ENCODE measurements at regions not wholly inside any gene's neighbourhood (a gene's known extent, or its start where the extent isn't known, plus 50 kb on each side); places are given as distances from the start of the nearest gene placed in this dataset.

- no peak overlapping the region for H3K4me3 Mint-ChIP-seq
- ATAC-seq (no peak), DNase-seq (ENCODE audit: low spot score in 2 of 2) (no peak)
- no peaks in the 10 kb centered on the region for H3K9me3 Mint-ChIP-seq
- no peak overlapping the region for H3K27ac Mint-ChIP-seq
- H3K36me3 Mint-ChIP-seq = no peaks in the 10 kb centered on the region
- no peaks in the 10 kb centered on the region for H3K4me1 Mint-ChIP-seq
Measured at GRCh38 chr21:35637431-35637830, 422.9 kb downstream of the SETD4 start.

- no peaks in the 10 kb centered on the region for H3K4me1 Mint-ChIP-seq
- H3K27ac Mint-ChIP-seq = no peak overlapping the region
- no peaks in the 10 kb centered on the region for H3K36me3 Mint-ChIP-seq
- no peak for DNase-seq (ENCODE audit: low spot score in 2 of 2)
- no peak for ATAC-seq
- H3K4me3 Mint-ChIP-seq = no peak overlapping the region
- no peaks in the 10 kb centered on the region for H3K9me3 Mint-ChIP-seq
Measured at GRCh38 chr21:35635994-35636393, 424.3 kb downstream of the SETD4 start.

- H3K27ac Mint-ChIP-seq = no peak overlapping the region
- H3K36me3 Mint-ChIP-seq = no peaks in the 10 kb centered on the region
- no peaks in the 10 kb centered on the region for H3K4me1 Mint-ChIP-seq
- ATAC-seq (no peak), DNase-seq (ENCODE audit: low spot score in 2 of 2) (no peak)
- no peaks in the 10 kb centered on the region for H3K9me3 Mint-ChIP-seq
- no peak overlapping the region for H3K4me3 Mint-ChIP-seq
Measured at GRCh38 chr21:35635261-35635660, 425.1 kb downstream of the SETD4 start.

GRCh38 chr21:35633501-35633900 is 426.8 kb downstream of the SETD4 start:
- H3K27ac Mint-ChIP-seq = no peak overlapping the region
- no peaks in the 10 kb centered on the region for H3K36me3 Mint-ChIP-seq
- H3K4me1 Mint-ChIP-seq = no peaks in the 10 kb centered on the region
- DNase-seq (ENCODE audit: low spot score in 2 of 2) (no peak), ATAC-seq (no peak)
- H3K4me3 Mint-ChIP-seq = no peak overlapping the region
- no peaks in the 10 kb centered on the region for H3K9me3 Mint-ChIP-seq

- DNase-seq (ENCODE audit: low spot score in 2 of 2) (no peak), ATAC-seq (no peak)
- no peaks in the 10 kb centered on the region for H3K4me1 Mint-ChIP-seq
- H3K27ac Mint-ChIP-seq = no peak overlapping the region
- no peak overlapping the region for H3K4me3 Mint-ChIP-seq
- no peaks in the 10 kb centered on the region for H3K9me3 Mint-ChIP-seq
- no peaks in the 10 kb centered on the region for H3K36me3 Mint-ChIP-seq
Measured at GRCh38 chr21:35632711-35633110, 427.6 kb downstream of the SETD4 start.

- no peak for DNase-seq (ENCODE audit: low spot score in 2 of 2)
- Mint-ChIP-seq H3K4me1 (no peaks in the 10 kb centered on the region), H3K4me3 (no peak overlapping the region), H3K9me3 (no peaks in the 10 kb centered on the region), H3K36me3 (no peaks in the 10 kb centered on the region), H3K27ac (no peak overlapping the region)
- no peak for ATAC-seq
Measured at GRCh38 chr21:35628316-35628715, 432.0 kb downstream of the SETD4 start.

- Mint-ChIP-seq H3K4me3 (no peak overlapping the region), H3K9me3 (no peaks in the 10 kb centered on the region), H3K36me3 (no peaks in the 10 kb centered on the region), H3K4me1 (no peaks in the 10 kb centered on the region), H3K27ac (no peak overlapping the region)
- ATAC-seq (no peak), DNase-seq (ENCODE audit: low spot score in 2 of 2) (no peak)
Measured at GRCh38 chr21:35627462-35627861, 432.9 kb downstream of the SETD4 start.

GRCh38 chr21:35625576-35625975 is 434.8 kb downstream of the SETD4 start:
- Mint-ChIP-seq H3K36me3 (no peaks in the 10 kb centered on the region), H3K4me1 (no peaks in the 10 kb centered on the region), H3K9me3 (no peaks in the 10 kb centered on the region), H3K4me3 (no peak overlapping the region), H3K27ac (no peak overlapping the region)
- ATAC-seq (no peak), DNase-seq (ENCODE audit: low spot score in 2 of 2) (no peak)

- DNase-seq (ENCODE audit: low spot score in 2 of 2) (no peak), ATAC-seq (no peak)
- H3K9me3 Mint-ChIP-seq = no peaks in the 10 kb centered on the region
- H3K27ac Mint-ChIP-seq = no peak overlapping the region
- H3K4me1 Mint-ChIP-seq = no peaks in the 10 kb centered on the region
- H3K36me3 Mint-ChIP-seq = no peaks in the 10 kb centered on the region
- H3K4me3 Mint-ChIP-seq = no peak overlapping the region
Measured at GRCh38 chr21:35624901-35625300, 435.4 kb downstream of the SETD4 start.

- Mint-ChIP-seq H3K4me3 (no peak overlapping the region), H3K27ac (no peak overlapping the region), H3K4me1 (no peaks in the 10 kb centered on the region), H3K9me3 (no peaks in the 10 kb centered on the region), H3K36me3 (no peaks in the 10 kb centered on the region)
- DNase-seq (ENCODE audit: low spot score in 2 of 2) = no peak
- ATAC-seq = no peak
Measured at GRCh38 chr21:35622612-35623011, 437.7 kb downstream of the SETD4 start.

GRCh38 chr21:35619184-35619583 is 441.1 kb downstream of the SETD4 start:
- Mint-ChIP-seq H3K27ac (no peak overlapping the region), H3K9me3 (no peaks in the 10 kb centered on the region), H3K36me3 (no peaks in the 10 kb centered on the region), H3K4me1 (no peaks in the 10 kb centered on the region), H3K4me3 (no peak overlapping the region)
- no peak for DNase-seq (ENCODE audit: low spot score in 2 of 2)
- ATAC-seq = peak; percentile 36

GRCh38 chr21:35617491-35617890 is 442.8 kb downstream of the SETD4 start:
- Mint-ChIP-seq H3K4me1 (no peaks in the 10 kb centered on the region), H3K9me3 (no peaks in the 10 kb centered on the region), H3K36me3 (no peaks in the 10 kb centered on the region), H3K27ac (no peak overlapping the region), H3K4me3 (no peak overlapping the region)
- ATAC-seq (no peak), DNase-seq (ENCODE audit: low spot score in 2 of 2) (no peak)

- no peaks in the 10 kb centered on the region for H3K9me3 Mint-ChIP-seq
- ATAC-seq (no peak), DNase-seq (ENCODE audit: low spot score in 2 of 2) (no peak)
- no peak overlapping the region for H3K27ac Mint-ChIP-seq
- H3K4me3 Mint-ChIP-seq = no peak overlapping the region
- H3K4me1 Mint-ChIP-seq = no peaks in the 10 kb centered on the region
- no peaks in the 10 kb centered on the region for H3K36me3 Mint-ChIP-seq
Measured at GRCh38 chr21:35616090-35616489, 444.2 kb downstream of the SETD4 start.

GRCh38 chr21:35615325-35615724 is 445.0 kb downstream of the SETD4 start:
- no peaks in the 10 kb centered on the region for H3K9me3 Mint-ChIP-seq
- H3K27ac Mint-ChIP-seq = no peak overlapping the region
- H3K36me3 Mint-ChIP-seq = no peaks in the 10 kb centered on the region
- no peak overlapping the region for H3K4me3 Mint-ChIP-seq
- no peaks in the 10 kb centered on the region for H3K4me1 Mint-ChIP-seq
- DNase-seq (ENCODE audit: low spot score in 2 of 2) = no peak
- ATAC-seq = no peak

GRCh38 chr21:35614396-35614921 is 445.9 kb downstream of the SETD4 start:
- Mint-ChIP-seq H3K4me1 (no peaks in the 10 kb centered on the region), H3K27ac (no peak overlapping the region), H3K36me3 (no peaks in the 10 kb centered on the region), H3K9me3 (no peaks in the 10 kb centered on the region), H3K4me3 (no peak overlapping the region)
- no peak for DNase-seq (ENCODE audit: low spot score in 2 of 2)
- ATAC-seq = peak; percentile 65

GRCh38 chr21:35611708-35612132 is 448.6 kb downstream of the SETD4 start:
- ATAC-seq (no peak), DNase-seq (ENCODE audit: low spot score in 2 of 2) (no peak)
- H3K27ac Mint-ChIP-seq = no peak overlapping the region
- H3K9me3 Mint-ChIP-seq = no peaks in the 10 kb centered on the region
- no peaks in the 10 kb centered on the region for H3K4me1 Mint-ChIP-seq
- H3K36me3 Mint-ChIP-seq = no peaks in the 10 kb centered on the region
- H3K4me3 Mint-ChIP-seq = no peak overlapping the region

- no peaks in the 10 kb centered on the region for H3K4me1 Mint-ChIP-seq
- H3K4me3 Mint-ChIP-seq = no peak overlapping the region
- DNase-seq (ENCODE audit: low spot score in 2 of 2) (no peak), ATAC-seq (no peak)
- no peaks in the 10 kb centered on the region for H3K36me3 Mint-ChIP-seq
- H3K27ac Mint-ChIP-seq = no peak overlapping the region
- H3K9me3 Mint-ChIP-seq = no peaks in the 10 kb centered on the region
Measured at GRCh38 chr21:35609263-35609662, 451.1 kb downstream of the SETD4 start.
